ENCODE measurements at regions not wholly inside any gene's neighbourhood (a gene's known extent, or its start where the extent isn't known, plus 50 kb on each side); places are given as distances from the start of the nearest gene placed in this dataset.

DNA sequence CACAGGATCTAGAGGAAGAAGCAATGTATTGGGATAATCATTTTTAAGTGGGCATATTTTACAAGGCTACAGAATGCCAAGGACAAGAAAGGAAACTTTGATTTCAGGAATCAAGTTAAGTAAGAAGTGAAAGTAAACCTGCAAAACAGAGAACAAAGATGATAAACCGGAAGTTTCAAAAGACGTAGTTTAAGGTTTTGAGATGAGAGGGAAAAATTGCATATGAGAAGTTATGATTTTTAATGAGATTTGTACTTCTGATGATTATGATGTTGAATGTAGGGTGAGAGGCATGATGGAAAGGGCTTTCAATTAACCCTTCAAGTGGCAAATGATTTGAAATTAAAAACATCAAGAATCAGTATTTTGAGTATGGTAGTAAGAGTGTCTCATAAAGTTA is 134.9 kb downstream of the CAPZA3 start:
- Histone ChIP-seq H2AK5ac (ENCODE audit: low read length) (no peak overlapping the region), H4K8ac (ENCODE audit: low read depth, low read length) (no peak overlapping the region), H3K36me3 (ENCODE audit: control insufficient read depth, insufficient read depth, low read length) (no peaks in the 10 kb centered on the region), H2BK120ac (ENCODE audit: low read depth, low read length) (no peak overlapping the region), H3K79me2 (ENCODE audit: control insufficient read depth, insufficient read depth, low read length) (no peaks in the 10 kb centered on the region), H3K27me3 (ENCODE audit: insufficient read depth, low read length, poor library complexity) (no peaks in the 10 kb centered on the region), H3K56ac (ENCODE audit: low read length) (no peak overlapping the region), H2BK15ac (replicated peaks; ENCODE audit: low read depth) (no peak overlapping the region), H3K18ac (ENCODE audit: low read length) (no peak overlapping the region), H3K23ac (ENCODE audit: low read length) (no peak overlapping the region), H3K4me3 (ENCODE audit: low read length) (no peak overlapping the region), H3K4ac (ENCODE audit: low read depth, low read length) (no peak overlapping the region), H4K5ac (ENCODE audit: low read length) (no peak overlapping the region), H3K79me1 (ENCODE audit: low read length) (no peaks in the 10 kb centered on the region), H3K27ac (ENCODE audit: low read depth, low read length) (no peak overlapping the region), H3K9ac (ENCODE audit: low read length) (no peak overlapping the region), H2BK5ac (ENCODE audit: low read length) (no peak overlapping the region), H3K4me1 (ENCODE audit: control insufficient read depth, low read depth, low read length) (no peaks in the 10 kb centered on the region), H3K4me2 (ENCODE audit: low read length) (no peak overlapping the region)
- no peak for DNase-seq
- whole genome bisulfite sequencing (ENCODE audit: extremely low coverage, insufficient coverage, low lambda C conversion rate): 100% methylated on average over 2 of the region's 2 CpGs

GRCh38 chr12:18878676-18879180 is 140.8 kb downstream of the CAPZA3 start:
- Histone ChIP-seq H3K23ac (ENCODE audit: low read length) (no peak overlapping the region), H3K36me3 (ENCODE audit: control insufficient read depth, insufficient read depth, low read length) (no peaks in the 10 kb centered on the region), H3K27ac (ENCODE audit: low read depth, low read length) (no peak overlapping the region), H3K9ac (ENCODE audit: low read length) (no peak overlapping the region), H4K5ac (ENCODE audit: low read length) (no peak overlapping the region), H3K18ac (ENCODE audit: low read length) (no peak overlapping the region), H2BK5ac (ENCODE audit: low read length) (no peak overlapping the region), H2BK15ac (replicated peaks; ENCODE audit: low read depth) (no peak overlapping the region), H3K79me2 (ENCODE audit: control insufficient read depth, insufficient read depth, low read length) (no peaks in the 10 kb centered on the region), H2BK120ac (ENCODE audit: low read depth, low read length) (no peak overlapping the region), H3K27me3 (ENCODE audit: insufficient read depth, low read length, poor library complexity) (no peaks in the 10 kb centered on the region), H3K4me3 (ENCODE audit: low read length) (no peak overlapping the region), H3K4me2 (ENCODE audit: low read length) (no peak overlapping the region), H3K4ac (ENCODE audit: low read depth, low read length) (no peak overlapping the region), H3K4me1 (ENCODE audit: control insufficient read depth, low read depth, low read length) (no peaks in the 10 kb centered on the region), H4K8ac (ENCODE audit: low read depth, low read length) (no peak overlapping the region), H2AK5ac (ENCODE audit: low read length) (no peak overlapping the region), H3K56ac (ENCODE audit: low read length) (no peak overlapping the region), H3K79me1 (ENCODE audit: low read length) (no peaks in the 10 kb centered on the region)
- DNase-seq: no peak
- WGBS (ENCODE audit: extremely low coverage, insufficient coverage, low lambda C conversion rate): no CpG with 5 or more reads among the region's 2 CpGs

- H3K4me2 ChIP-seq (ENCODE audit: low read length): no peak overlapping the region
- no peak overlapping the region for H3K56ac ChIP-seq (ENCODE audit: low read length)
- no peaks in the 10 kb centered on the region for H3K27me3 ChIP-seq (ENCODE audit: insufficient read depth, low read length, poor library complexity)
- H2AK5ac ChIP-seq (ENCODE audit: low read length): no peak overlapping the region
- no peak overlapping the region for H3K9ac ChIP-seq (ENCODE audit: low read length)
- no peak overlapping the region for H2BK120ac ChIP-seq (ENCODE audit: low read depth, low read length)
- no peak overlapping the region for H3K18ac ChIP-seq (ENCODE audit: low read length)
- H2BK5ac ChIP-seq (ENCODE audit: low read length): no peak overlapping the region
- H3K4ac ChIP-seq (ENCODE audit: low read depth, low read length): no peak overlapping the region
- peak; percentile 20 for DNase-seq
- H3K23ac ChIP-seq (ENCODE audit: low read length): no peak overlapping the region
- no peaks in the 10 kb centered on the region for H3K4me1 ChIP-seq (ENCODE audit: control insufficient read depth, low read depth, low read length)
- no peak overlapping the region for H4K5ac ChIP-seq (ENCODE audit: low read length)
- no peak overlapping the region for H2BK15ac ChIP-seq (replicated peaks; ENCODE audit: low read depth)
- no peaks in the 10 kb centered on the region for H3K79me2 ChIP-seq (ENCODE audit: control insufficient read depth, insufficient read depth, low read length)
- H3K27ac ChIP-seq (ENCODE audit: low read depth, low read length): no peak overlapping the region
- no peak overlapping the region for H4K8ac ChIP-seq (ENCODE audit: low read depth, low read length)
- WGBS (ENCODE audit: extremely low coverage, insufficient coverage, low lambda C conversion rate): no CpG with 5 or more reads among the region's 5 CpGs
- no peaks in the 10 kb centered on the region for H3K79me1 ChIP-seq (ENCODE audit: low read length)
- H3K36me3 ChIP-seq (ENCODE audit: control insufficient read depth, insufficient read depth, low read length): no peaks in the 10 kb centered on the region
- H3K4me3 ChIP-seq (ENCODE audit: low read length): no peak overlapping the region
Observed at GRCh38 chr12:18882690-18883089, 144.8 kb downstream of the CAPZA3 start.

DNA sequence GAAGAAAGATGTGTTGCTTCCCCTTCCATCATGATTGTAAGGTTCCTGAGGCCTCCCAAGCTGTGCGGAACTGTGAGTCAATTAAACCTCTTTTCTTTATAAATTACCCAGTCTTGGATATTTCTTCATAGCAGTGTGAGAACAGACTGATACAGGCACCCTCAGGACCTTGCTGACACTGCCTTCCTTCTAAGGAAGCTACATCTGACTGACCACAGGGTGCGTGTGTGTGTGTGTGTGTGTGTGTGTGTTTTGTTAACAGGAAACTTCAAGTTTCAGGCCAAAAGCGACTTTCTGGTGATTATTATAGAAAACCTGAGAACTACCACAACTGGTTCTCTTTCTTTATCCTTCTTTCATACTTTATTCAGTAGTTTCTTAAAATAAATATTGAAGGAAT is 149.0 kb downstream of the CAPZA3 start:
- H3K4me2 ChIP-seq (ENCODE audit: low read length): no peak overlapping the region
- H2BK15ac ChIP-seq (replicated peaks; ENCODE audit: low read depth): no peak overlapping the region
- no peak overlapping the region for H3K27ac ChIP-seq (ENCODE audit: low read depth, low read length)
- no peak overlapping the region for H2BK5ac ChIP-seq (ENCODE audit: low read length)
- H3K56ac ChIP-seq (ENCODE audit: low read length): no peak overlapping the region
- H3K36me3 ChIP-seq (ENCODE audit: control insufficient read depth, insufficient read depth, low read length): no peaks in the 10 kb centered on the region
- H3K18ac ChIP-seq (ENCODE audit: low read length): no peak overlapping the region
- H3K23ac ChIP-seq (ENCODE audit: low read length): no peak overlapping the region
- no peak overlapping the region for H3K9ac ChIP-seq (ENCODE audit: low read length)
- H3K4ac ChIP-seq (ENCODE audit: low read depth, low read length): no peak overlapping the region
- no peak for DNase-seq
- no peak overlapping the region for H3K4me3 ChIP-seq (ENCODE audit: low read length)
- H3K4me1 ChIP-seq (ENCODE audit: control insufficient read depth, low read depth, low read length): no peaks in the 10 kb centered on the region
- H2AK5ac ChIP-seq (ENCODE audit: low read length): no peak overlapping the region
- no peaks in the 10 kb centered on the region for H3K79me1 ChIP-seq (ENCODE audit: low read length)
- no peak overlapping the region for H4K8ac ChIP-seq (ENCODE audit: low read depth, low read length)
- H4K5ac ChIP-seq (ENCODE audit: low read length): no peak overlapping the region
- H3K79me2 ChIP-seq (ENCODE audit: control insufficient read depth, insufficient read depth, low read length): no peaks in the 10 kb centered on the region
- H3K27me3 ChIP-seq (ENCODE audit: insufficient read depth, low read length, poor library complexity): no peaks in the 10 kb centered on the region
- WGBS (ENCODE audit: extremely low coverage, insufficient coverage, low lambda C conversion rate): no CpG with 5 or more reads among the region's 3 CpGs
- no peak overlapping the region for H2BK120ac ChIP-seq (ENCODE audit: low read depth, low read length)

DNA sequence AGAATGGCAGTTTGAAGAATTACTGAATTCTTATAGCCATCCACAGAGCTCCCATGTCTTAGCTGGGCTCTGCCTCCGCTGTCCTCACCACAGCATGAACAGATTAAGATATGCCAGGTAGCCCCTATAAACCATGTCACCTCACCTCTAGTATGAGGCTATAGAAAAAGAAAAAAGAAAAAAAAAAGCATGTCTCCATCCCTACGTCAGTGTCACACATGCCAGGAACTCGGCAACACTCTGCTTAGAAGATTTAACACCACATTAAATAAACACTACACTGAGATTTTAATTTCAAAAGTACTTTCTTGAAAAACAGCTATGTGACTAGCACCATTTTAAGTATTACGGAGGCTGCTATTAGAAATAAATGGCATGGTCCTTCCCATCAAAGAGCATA is 149.4 kb downstream of the CAPZA3 start:
- H2AK5ac ChIP-seq (ENCODE audit: low read length): no peak overlapping the region
- H3K79me1 ChIP-seq (ENCODE audit: low read length): no peaks in the 10 kb centered on the region
- no peak overlapping the region for H4K8ac ChIP-seq (ENCODE audit: low read depth, low read length)
- H3K27ac ChIP-seq (ENCODE audit: low read depth, low read length): no peak overlapping the region
- H4K5ac ChIP-seq (ENCODE audit: low read length): no peak overlapping the region
- no peak overlapping the region for H3K23ac ChIP-seq (ENCODE audit: low read length)
- no peak overlapping the region for H2BK5ac ChIP-seq (ENCODE audit: low read length)
- H3K4ac ChIP-seq (ENCODE audit: low read depth, low read length): no peak overlapping the region
- no peak overlapping the region for H3K4me2 ChIP-seq (ENCODE audit: low read length)
- H3K4me3 ChIP-seq (ENCODE audit: low read length): no peak overlapping the region
- no peak overlapping the region for H3K9ac ChIP-seq (ENCODE audit: low read length)
- H3K56ac ChIP-seq (ENCODE audit: low read length): no peak overlapping the region
- no CpG with 5 or more reads among the region's 4 CpGs for WGBS (ENCODE audit: extremely low coverage, insufficient coverage, low lambda C conversion rate)
- no peaks in the 10 kb centered on the region for H3K27me3 ChIP-seq (ENCODE audit: insufficient read depth, low read length, poor library complexity)
- H3K79me2 ChIP-seq (ENCODE audit: control insufficient read depth, insufficient read depth, low read length): no peaks in the 10 kb centered on the region
- H2BK120ac ChIP-seq (ENCODE audit: low read depth, low read length): no peak overlapping the region
- no peaks in the 10 kb centered on the region for H3K36me3 ChIP-seq (ENCODE audit: control insufficient read depth, insufficient read depth, low read length)
- no peak overlapping the region for H2BK15ac ChIP-seq (replicated peaks; ENCODE audit: low read depth)
- no peak overlapping the region for H3K18ac ChIP-seq (ENCODE audit: low read length)
- H3K4me1 ChIP-seq (ENCODE audit: control insufficient read depth, low read depth, low read length): no peaks in the 10 kb centered on the region
- no peak for DNase-seq

DNA sequence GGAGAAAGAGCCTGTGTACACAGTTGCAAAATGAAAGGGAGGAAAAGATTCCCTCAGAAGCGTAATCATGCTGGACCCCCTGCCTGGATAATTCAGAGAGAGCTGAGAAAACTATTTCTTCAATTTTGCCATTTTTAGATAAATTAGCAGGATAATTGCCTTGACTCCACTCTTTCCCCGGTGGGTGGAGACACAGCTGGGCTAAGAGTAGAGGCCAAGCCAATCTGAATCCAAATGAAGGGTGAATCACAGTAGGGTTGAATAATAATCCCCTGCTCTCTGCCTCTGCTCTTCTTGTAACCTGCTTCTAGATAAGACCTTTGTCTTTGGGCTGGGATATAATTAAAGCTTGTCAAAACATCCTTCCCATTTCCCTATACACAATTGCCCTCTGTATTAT is 150.1 kb downstream of the CAPZA3 start:
- DNase-seq: peak; percentile 11
- no peaks in the 10 kb centered on the region for H3K79me1 ChIP-seq (ENCODE audit: low read length)
- no peak overlapping the region for H2BK15ac ChIP-seq (replicated peaks; ENCODE audit: low read depth)
- H3K79me2 ChIP-seq (ENCODE audit: control insufficient read depth, insufficient read depth, low read length): no peaks in the 10 kb centered on the region
- no peaks in the 10 kb centered on the region for H3K27me3 ChIP-seq (ENCODE audit: insufficient read depth, low read length, poor library complexity)
- no peaks in the 10 kb centered on the region for H3K4me1 ChIP-seq (ENCODE audit: control insufficient read depth, low read depth, low read length)
- WGBS (ENCODE audit: extremely low coverage, insufficient coverage, low lambda C conversion rate): no CpG with 5 or more reads among the region's 2 CpGs
- no peak overlapping the region for H2AK5ac ChIP-seq (ENCODE audit: low read length)
- no peak overlapping the region for H4K5ac ChIP-seq (ENCODE audit: low read length)
- H3K27ac ChIP-seq (ENCODE audit: low read depth, low read length): no peak overlapping the region
- H3K4me2 ChIP-seq (ENCODE audit: low read length): no peak overlapping the region
- no peak overlapping the region for H3K9ac ChIP-seq (ENCODE audit: low read length)
- H3K36me3 ChIP-seq (ENCODE audit: control insufficient read depth, insufficient read depth, low read length): no peaks in the 10 kb centered on the region
- H2BK120ac ChIP-seq (ENCODE audit: low read depth, low read length): no peak overlapping the region
- no peak overlapping the region for H3K4ac ChIP-seq (ENCODE audit: low read depth, low read length)
- no peak overlapping the region for H3K23ac ChIP-seq (ENCODE audit: low read length)
- H2BK5ac ChIP-seq (ENCODE audit: low read length): no peak overlapping the region
- H4K8ac ChIP-seq (ENCODE audit: low read depth, low read length): no peak overlapping the region
- H3K56ac ChIP-seq (ENCODE audit: low read length): no peak overlapping the region
- H3K4me3 ChIP-seq (ENCODE audit: low read length): no peak overlapping the region
- H3K18ac ChIP-seq (ENCODE audit: low read length): no peak overlapping the region
